ENCODE measurements at regions not wholly inside any gene's neighbourhood (a gene's known extent, or its start where the extent isn't known, plus 50 kb on each side); places are given as distances from the start of the nearest gene placed in this dataset.

- Mint-ChIP-seq H3K4me3 (ENCODE audit: unreplicated experiment) (no peak overlapping the region), H3K4me1 (ENCODE audit: unreplicated experiment) (peaks cover 23% of the 10 kb centered on the region)
- DNase-seq (ENCODE audit: extremely low spot score, unreplicated experiment): no peak
Measured at GRCh38 chr12:93247313-93247991, 130.3 kb upstream of the NUDT4 start.

DNA sequence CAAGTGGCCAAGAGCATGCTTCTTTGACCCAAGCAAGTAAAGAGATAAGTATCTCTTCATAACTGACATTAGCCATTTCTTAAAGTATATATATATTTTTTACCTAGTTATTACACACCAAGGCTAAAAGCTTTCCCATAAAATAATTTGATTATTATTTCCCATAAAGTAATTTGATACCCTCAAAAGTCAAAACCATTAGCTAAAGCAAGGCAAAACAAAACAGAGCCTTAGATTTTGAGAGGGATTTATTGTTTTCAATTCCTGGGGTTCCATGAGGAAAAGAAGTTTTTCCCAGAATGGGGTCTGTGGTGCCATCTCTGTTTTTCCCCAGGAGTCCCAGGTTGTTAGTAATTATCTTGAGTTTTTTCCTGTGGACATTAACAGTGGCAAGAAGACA is 125.5 kb upstream of the NUDT4 start:
- H3K36me3 Mint-ChIP-seq (ENCODE audit: unreplicated experiment): no peaks in the 10 kb centered on the region
- no peak for TF ChIP-seq CTCF (IDR thresholded peaks at IDR 0.05)
- no peaks in the 10 kb centered on the region for H3K27me3 Mint-ChIP-seq (ENCODE audit: unreplicated experiment)
- H3K4me3 Mint-ChIP-seq (ENCODE audit: unreplicated experiment): no peak overlapping the region
- peaks cover 6% of the 10 kb centered on the region for H3K9me3 Mint-ChIP-seq (ENCODE audit: unreplicated experiment)
- no peak overlapping the region for H3K27ac Mint-ChIP-seq (ENCODE audit: unreplicated experiment)
- DNase-seq (ENCODE audit: extremely low spot score, unreplicated experiment): no peak
- peaks cover 27% of the 10 kb centered on the region for H3K4me1 Mint-ChIP-seq (ENCODE audit: unreplicated experiment)

More at GRCh38 chr12:93247313-93247991, 130.3 kb upstream of the NUDT4 start:
- no peak for TF ChIP-seq CTCF (IDR thresholded peaks at IDR 0.05)
- Mint-ChIP-seq H3K27me3 (ENCODE audit: unreplicated experiment) (no peaks in the 10 kb centered on the region), H3K27ac (ENCODE audit: unreplicated experiment) (no peak overlapping the region), H3K36me3 (ENCODE audit: unreplicated experiment) (no peaks in the 10 kb centered on the region), H3K9me3 (ENCODE audit: unreplicated experiment) (no peaks in the 10 kb centered on the region)

- peaks cover 6% of the 10 kb centered on the region for H3K9me3 Mint-ChIP-seq (ENCODE audit: unreplicated experiment)
- no peaks in the 10 kb centered on the region for H3K27me3 Mint-ChIP-seq (ENCODE audit: unreplicated experiment)
- no peak for TF ChIP-seq CTCF (IDR thresholded peaks at IDR 0.05)
- H3K36me3 Mint-ChIP-seq (ENCODE audit: unreplicated experiment): no peaks in the 10 kb centered on the region
- no peak overlapping the region for H3K4me3 Mint-ChIP-seq (ENCODE audit: unreplicated experiment)
- DNase-seq (ENCODE audit: extremely low spot score, unreplicated experiment): no peak
- no peak overlapping the region for H3K27ac Mint-ChIP-seq (ENCODE audit: unreplicated experiment)
- H3K4me1 Mint-ChIP-seq (ENCODE audit: unreplicated experiment): peaks cover 20% of the 10 kb centered on the region
Measured at GRCh38 chr12:93254911-93255310, 122.8 kb upstream of the NUDT4 start.

DNA sequence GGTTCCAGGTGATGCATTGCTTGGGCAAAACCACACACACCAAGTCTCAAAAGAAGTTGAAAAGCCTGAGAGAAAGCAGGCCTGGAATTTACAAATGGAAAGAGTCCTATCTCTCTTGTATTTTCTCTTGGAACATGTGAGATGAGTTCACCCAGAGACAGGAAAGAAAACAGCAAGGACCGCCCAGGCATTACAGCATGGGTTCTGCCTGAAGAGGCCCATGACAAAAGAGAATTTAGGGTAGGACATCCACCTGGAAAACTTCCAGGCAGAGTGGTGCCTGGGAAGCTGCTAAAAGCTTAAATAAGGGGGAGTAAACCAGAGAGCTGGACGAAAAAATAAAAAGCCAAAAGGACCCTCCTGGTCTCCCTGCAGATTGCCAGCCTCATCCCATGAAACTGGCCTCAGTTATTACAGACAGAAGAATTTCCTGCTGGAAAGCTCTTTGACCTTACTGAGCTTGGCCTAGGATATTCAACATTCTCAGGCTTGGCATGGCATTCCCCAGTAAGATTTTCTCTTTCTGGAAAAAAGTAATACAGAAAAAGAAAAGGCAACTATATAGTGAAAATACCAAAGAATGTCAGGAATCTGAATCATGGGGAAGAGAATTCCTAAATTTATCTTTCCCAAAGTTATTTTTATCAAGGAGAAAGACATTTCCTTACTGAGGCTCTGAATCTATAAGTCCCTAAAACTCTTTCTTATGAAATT is 121.3 kb upstream of the NUDT4 start:
- Mint-ChIP-seq H3K27ac (ENCODE audit: unreplicated experiment) (peak overlapping the region; percentile 82), H3K36me3 (ENCODE audit: unreplicated experiment) (no peaks in the 10 kb centered on the region), H3K27me3 (ENCODE audit: unreplicated experiment) (no peaks in the 10 kb centered on the region), H3K4me1 (ENCODE audit: unreplicated experiment) (peaks cover 18% of the 10 kb centered on the region), H3K4me3 (ENCODE audit: unreplicated experiment) (no peak overlapping the region), H3K9me3 (ENCODE audit: unreplicated experiment) (peaks cover 6% of the 10 kb centered on the region)
- TF ChIP-seq CTCF (IDR thresholded peaks at IDR 0.05): no peak
- DNase-seq (ENCODE audit: extremely low spot score, unreplicated experiment): no peak

DNA sequence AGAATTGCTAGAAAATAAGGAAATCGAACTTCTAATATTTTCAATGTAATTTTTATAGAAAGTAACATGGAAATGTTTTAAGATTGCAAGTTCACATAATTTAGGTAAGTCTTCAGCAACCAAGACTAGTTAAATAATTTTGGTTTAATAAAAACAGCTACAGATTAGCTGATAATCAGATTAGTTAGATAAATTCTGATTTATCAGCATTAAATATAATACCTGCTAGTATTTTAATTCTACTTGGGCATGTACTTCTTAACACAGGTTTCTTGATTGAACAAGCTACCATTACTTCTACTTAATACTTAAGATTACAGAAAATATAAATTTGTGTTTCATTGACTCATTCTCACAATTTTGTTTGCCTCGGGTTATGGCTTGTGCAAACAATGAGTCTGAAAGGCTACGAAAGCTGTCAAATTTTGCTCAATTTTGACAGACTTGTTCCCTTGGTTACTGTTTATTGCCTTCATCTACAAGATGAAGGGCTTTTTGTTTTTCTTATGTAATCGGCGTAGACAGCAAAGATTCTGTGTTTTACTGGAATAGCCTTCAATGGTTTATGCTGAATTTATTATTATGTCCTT is 116.1 kb upstream of the NUDT4 start:
- Mint-ChIP-seq H3K27me3 (ENCODE audit: unreplicated experiment) (no peaks in the 10 kb centered on the region), H3K36me3 (ENCODE audit: unreplicated experiment) (no peaks in the 10 kb centered on the region), H3K9me3 (ENCODE audit: unreplicated experiment) (no peaks in the 10 kb centered on the region), H3K4me3 (ENCODE audit: unreplicated experiment) (no peak overlapping the region), H3K27ac (ENCODE audit: unreplicated experiment) (no peak overlapping the region), H3K4me1 (ENCODE audit: unreplicated experiment) (peaks cover 12% of the 10 kb centered on the region)
- TF ChIP-seq CTCF (IDR thresholded peaks at IDR 0.05): no peak
- DNase-seq (ENCODE audit: extremely low spot score, unreplicated experiment): no peak
